Kidney epithelial cell (primary cell): ENCODE measurements at regions not wholly inside any gene's neighbourhood (a gene's known extent, or its start where the extent isn't known, plus 50 kb on each side); places are given as distances from the start of the nearest gene placed in this dataset.

Source experiments
- DNase-seq: peaks from one replicate; pipeline ENCODE4 v3.0.0-alpha.2; 2010; ENCODE audit warnings: low read depth
- H3K27me3 ChIP-seq: 2 replicates; pipeline ENCODE4 v1.6.0; 2011; ENCODE audit warnings: low read length; ENCODE audit not compliant: control insufficient read depth, insufficient read depth
- H3K36me3 ChIP-seq: 2 replicates; pipeline ENCODE4 v1.5.1; 2011; ENCODE audit warnings: low read length; ENCODE audit not compliant: control insufficient read depth, insufficient read depth
- H3K4me3 ChIP-seq: 2 replicates; pipeline ENCODE4 v1.5.1; 2011; ENCODE audit warnings: low read depth, mild to moderate bottlenecking, control low read depth, low read length
- TF ChIP-seq, protein P1 (sequence below): IDR thresholded peaks from 2 replicates; pipeline ENCODE4 v1.5.1; 2011; ENCODE audit warnings: mild to moderate bottlenecking, moderate library complexity, low read length, control low read depth, inconsistent platforms; ENCODE audit not compliant: insufficient read depth, poor library complexity, severe bottlenecking

DNA sequence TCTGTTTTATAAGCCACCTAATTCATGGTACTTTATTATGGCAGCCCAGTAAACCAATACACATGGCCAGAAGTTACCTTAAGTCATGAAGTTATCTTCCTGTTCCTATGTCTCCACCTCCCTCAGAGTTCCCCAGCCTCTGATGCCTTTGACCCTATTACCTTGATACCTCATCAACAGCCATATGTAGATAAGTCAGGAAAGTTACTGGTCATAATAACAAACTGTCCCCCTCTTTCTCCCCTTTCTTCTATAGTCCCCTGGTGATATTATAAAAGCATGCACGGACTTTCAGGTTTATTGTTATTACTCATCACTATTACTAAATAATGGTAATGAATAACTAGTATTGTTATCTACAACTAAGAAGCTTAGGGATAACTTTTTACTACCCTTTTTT, 168.9 kb upstream of the FER start:
- no peak overlapping the region for H3K4me3 ChIP-seq
- no peaks in the 10 kb centered on the region for H3K27me3 ChIP-seq
- H3K36me3 ChIP-seq = no peaks in the 10 kb centered on the region
- TF ChIP-seq, protein P1, sequence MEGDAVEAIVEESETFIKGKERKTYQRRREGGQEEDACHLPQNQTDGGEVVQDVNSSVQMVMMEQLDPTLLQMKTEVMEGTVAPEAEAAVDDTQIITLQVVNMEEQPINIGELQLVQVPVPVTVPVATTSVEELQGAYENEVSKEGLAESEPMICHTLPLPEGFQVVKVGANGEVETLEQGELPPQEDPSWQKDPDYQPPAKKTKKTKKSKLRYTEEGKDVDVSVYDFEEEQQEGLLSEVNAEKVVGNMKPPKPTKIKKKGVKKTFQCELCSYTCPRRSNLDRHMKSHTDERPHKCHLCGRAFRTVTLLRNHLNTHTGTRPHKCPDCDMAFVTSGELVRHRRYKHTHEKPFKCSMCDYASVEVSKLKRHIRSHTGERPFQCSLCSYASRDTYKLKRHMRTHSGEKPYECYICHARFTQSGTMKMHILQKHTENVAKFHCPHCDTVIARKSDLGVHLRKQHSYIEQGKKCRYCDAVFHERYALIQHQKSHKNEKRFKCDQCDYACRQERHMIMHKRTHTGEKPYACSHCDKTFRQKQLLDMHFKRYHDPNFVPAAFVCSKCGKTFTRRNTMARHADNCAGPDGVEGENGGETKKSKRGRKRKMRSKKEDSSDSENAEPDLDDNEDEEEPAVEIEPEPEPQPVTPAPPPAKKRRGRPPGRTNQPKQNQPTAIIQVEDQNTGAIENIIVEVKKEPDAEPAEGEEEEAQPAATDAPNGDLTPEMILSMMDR = no peak
- no peak for DNase-seq

DNA sequence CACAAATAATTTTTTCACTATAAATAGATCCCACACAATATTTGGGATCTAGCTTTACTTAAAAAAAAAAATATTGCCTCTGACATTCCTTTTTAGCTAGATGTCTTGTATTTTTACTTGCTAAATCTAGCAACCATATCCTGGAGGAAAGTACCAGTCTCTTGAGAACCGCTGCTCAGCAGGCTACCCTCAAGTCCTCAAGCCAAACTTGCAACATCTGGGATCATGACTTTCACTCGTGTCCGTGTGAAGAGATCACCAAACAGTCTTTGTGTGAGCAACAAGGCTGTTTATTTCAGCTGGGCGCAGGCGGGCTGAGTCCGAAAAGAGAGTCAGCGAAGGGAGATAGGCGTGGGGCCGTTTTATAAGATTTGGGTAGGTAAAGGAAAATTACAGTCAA, 180.3 kb upstream of the FER start:
- TF ChIP-seq, protein P1 = no peak
- no peaks in the 10 kb centered on the region for H3K36me3 ChIP-seq
- no peaks in the 10 kb centered on the region for H3K27me3 ChIP-seq
- no peak for DNase-seq
- no peak overlapping the region for H3K4me3 ChIP-seq

DNA sequence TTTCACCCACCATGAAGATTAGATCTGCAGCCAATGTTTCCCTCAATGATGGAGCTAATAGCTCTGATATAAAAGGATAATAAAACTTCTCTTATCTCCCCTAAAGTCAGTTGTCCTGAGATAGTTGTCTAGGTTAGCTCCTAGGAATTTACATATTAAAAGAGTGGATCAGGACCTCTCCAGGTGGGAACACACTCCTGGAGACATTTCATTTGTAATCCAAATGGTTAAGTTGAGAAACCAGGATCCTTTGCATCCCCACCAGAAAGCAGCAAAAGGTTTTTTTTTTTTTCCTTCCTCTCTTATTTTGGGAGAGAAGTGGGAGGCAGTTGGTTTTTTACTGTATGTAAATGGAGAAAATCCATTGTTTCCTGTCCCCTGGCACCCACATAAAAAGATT, 182.5 kb upstream of the FBXL17 start:
- TF ChIP-seq, protein P1 = no peak
- H3K4me3 ChIP-seq = no peak overlapping the region
- no peaks in the 10 kb centered on the region for H3K27me3 ChIP-seq
- no peaks in the 10 kb centered on the region for H3K36me3 ChIP-seq
- DNase-seq = no peak

DNA sequence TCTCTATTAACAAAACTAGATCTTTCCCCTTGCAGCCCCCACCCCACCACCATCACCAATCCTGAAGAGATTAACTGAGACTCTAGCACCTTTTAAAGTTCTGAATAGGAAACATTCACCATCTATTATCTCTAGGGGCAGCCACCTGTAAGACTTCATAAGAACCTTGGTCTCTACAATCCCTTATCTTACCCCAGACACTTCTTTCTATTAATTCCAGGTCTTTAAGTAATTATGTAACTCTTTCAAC, 180.2 kb upstream of the FBXL17 start:
- Histone ChIP-seq H3K4me3 (no peak overlapping the region), H3K27me3 (no peaks in the 10 kb centered on the region), H3K36me3 (no peaks in the 10 kb centered on the region)
- TF ChIP-seq, protein P1 = no peak
- DNase-seq = no peak

DNA sequence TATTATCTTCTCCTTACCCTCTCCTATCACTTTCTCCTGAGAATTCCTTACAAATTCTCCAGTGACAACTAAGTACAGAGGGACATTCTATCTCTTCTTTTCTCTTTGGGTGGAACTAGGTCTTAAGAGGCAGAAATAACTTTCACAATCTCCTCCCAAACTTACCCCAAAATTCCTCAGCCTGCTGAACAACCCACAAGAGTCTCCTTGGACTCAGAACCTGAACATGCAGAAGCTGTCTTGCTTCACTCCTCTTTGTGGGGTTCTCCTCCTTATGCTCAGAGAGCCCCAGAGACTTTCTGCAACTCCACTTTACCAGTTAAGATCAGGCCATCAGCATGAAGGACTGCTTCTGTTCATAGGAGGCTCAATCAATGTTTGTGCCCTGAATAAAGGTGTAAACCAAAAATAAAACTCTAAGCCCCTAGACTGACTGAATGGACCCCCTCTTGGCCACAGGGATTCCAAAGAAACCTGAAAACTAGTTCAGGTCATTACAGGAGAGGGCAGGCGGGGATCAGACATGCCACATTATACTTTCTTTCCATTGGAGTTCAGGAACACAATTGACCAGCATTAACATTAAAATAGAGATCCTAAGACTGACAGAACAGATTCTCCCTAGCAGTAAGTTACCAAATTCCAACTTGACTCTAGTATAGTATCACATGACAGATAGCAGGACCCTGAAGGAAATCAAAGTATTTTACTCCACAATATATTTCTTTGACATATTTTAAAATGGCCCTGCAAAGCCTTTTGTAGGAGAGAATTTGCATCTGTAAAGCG, 179.7 kb upstream of the FBXL17 start:
- TF ChIP-seq, protein P1 = no peak
- Histone ChIP-seq H3K4me3 (no peak overlapping the region), H3K27me3 (no peaks in the 10 kb centered on the region), H3K36me3 (no peaks in the 10 kb centered on the region)
- no peak for DNase-seq

DNA sequence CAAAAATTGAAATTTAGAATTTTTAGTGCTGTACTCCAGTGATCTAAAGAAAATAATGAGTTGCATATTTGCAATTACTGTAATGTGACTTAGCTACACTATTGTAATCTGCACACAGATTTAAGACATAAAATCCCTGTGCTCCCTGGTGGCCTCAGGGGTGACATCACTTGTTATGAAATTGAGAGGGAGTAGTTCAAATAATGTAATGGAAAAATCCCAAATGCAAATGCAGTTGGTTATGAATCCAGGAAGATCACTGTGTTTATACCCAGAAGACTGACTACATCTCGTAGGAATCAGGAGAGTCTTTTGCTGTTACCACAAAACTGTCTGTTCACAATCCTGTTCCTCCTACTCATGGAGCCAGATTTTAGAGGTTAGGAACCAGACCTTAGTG, 178.7 kb upstream of the FBXL17 start:
- Histone ChIP-seq H3K36me3 (no peaks in the 10 kb centered on the region), H3K4me3 (no peak overlapping the region), H3K27me3 (no peaks in the 10 kb centered on the region)
- TF ChIP-seq, protein P1 = no peak
- no peak for DNase-seq
